Mesenchymal stem cell (in vitro differentiated cells and primary cell): ENCODE measurements at regions not wholly inside any gene's neighbourhood (a gene's known extent, or its start where the extent isn't known, plus 50 kb on each side); places are given as distances from the start of the nearest gene placed in this dataset.
A peak's percentile ranks its signal among the peaks of the same experiment; 100 is the strongest.

Source experiments
- DNase-seq: peaks from one replicate; pipeline ENCODE4 v3.0.0-alpha.2; 2013
- H2AFZ ChIP-seq: one replicate; pipeline ENCODE4 v1.6.1; 2013; ENCODE audit warnings: low read depth, mild to moderate bottlenecking, control low read depth, inconsistent platforms, low read length, moderate library complexity
- H2AK5ac ChIP-seq: 2 replicates; pipeline ENCODE4 v1.6.1; 2013; ENCODE audit warnings: low read length, moderate library complexity, mild to moderate bottlenecking, inconsistent platforms; ENCODE audit not compliant: severe bottlenecking
- H2BK120ac ChIP-seq: one replicate; pipeline ENCODE4 v1.6.1; 2013; ENCODE audit warnings: low read depth, mild to moderate bottlenecking, inconsistent platforms, low read length, moderate library complexity
- H2BK12ac ChIP-seq, 2 experiments: one replicate each; pipeline ENCODE4 v1.6.1; 2013; ENCODE audit warnings: inconsistent platforms in 2 of 2, low read length in 2 of 2, mild to moderate bottlenecking in 2 of 2, moderate library complexity in 2 of 2, control low read depth in 1 of 2
- H2BK15ac ChIP-seq: one replicate; pipeline ENCODE4 v1.6.1; 2013; ENCODE audit warnings: mild to moderate bottlenecking, low read depth, inconsistent platforms; ENCODE audit not compliant: poor library complexity, severe bottlenecking
- H2BK5ac ChIP-seq: 2 replicates; pipeline ENCODE4 v1.6.1; 2013; ENCODE audit warnings: low read depth, mild to moderate bottlenecking, low read length, control low read depth, inconsistent platforms; ENCODE audit not compliant: poor library complexity, severe bottlenecking
- H3K14ac ChIP-seq, 2 experiments: one replicate each; pipeline ENCODE4 v1.6.1; 2013; ENCODE audit warnings: inconsistent platforms in 2 of 2, low read length in 2 of 2, control low read depth in 1 of 2, mild to moderate bottlenecking in 1 of 2, moderate library complexity in 1 of 2
- H3K18ac ChIP-seq, 2 experiments: one replicate each; pipeline ENCODE4 v1.6.1; 2013; ENCODE audit warnings: inconsistent platforms in 2 of 2, low read length in 2 of 2, control low read depth in 1 of 2, low read depth in 1 of 2, mild to moderate bottlenecking in 1 of 2
- H3K23ac ChIP-seq, 2 experiments: one replicate each; pipeline ENCODE4 v1.6.1; 2013; ENCODE audit warnings: inconsistent platforms in 2 of 2, low read length in 2 of 2, mild to moderate bottlenecking in 2 of 2, moderate library complexity in 2 of 2, control low read depth in 1 of 2
- H3K27ac ChIP-seq: 2 replicates; pipeline ENCODE4 v1.5.1; 2013; ENCODE audit warnings: mild to moderate bottlenecking, moderate library complexity, low read length, control low read depth, inconsistent platforms; ENCODE audit not compliant: poor library complexity, severe bottlenecking
- H3K27me3 ChIP-seq, 2 experiments: 2 replicates each; pipeline versions ENCODE4 v1.6.1 to v1.7.0; 2013; ENCODE audit warnings: low read length in 2 of 2, mild to moderate bottlenecking in 2 of 2, moderate library complexity in 2 of 2, control low read depth in 1 of 2, inconsistent platforms in 1 of 2; ENCODE audit not compliant: control insufficient read depth in 1 of 2, insufficient read depth in 1 of 2
- H3K36me3 ChIP-seq, 2 experiments: 2 replicates each; pipeline versions ENCODE4 v1.6.1 to v1.7.0; 2013; ENCODE audit warnings: low read length in 2 of 2, control low read depth in 1 of 2, inconsistent platforms in 1 of 2, low read depth in 1 of 2, mild to moderate bottlenecking in 1 of 2; ENCODE audit not compliant: insufficient read depth in 2 of 2, control insufficient read depth in 1 of 2
- H3K4ac ChIP-seq, 2 experiments: one replicate each; pipeline ENCODE4 v1.6.1; 2013; ENCODE audit warnings: inconsistent platforms in 2 of 2, low read length in 2 of 2, mild to moderate bottlenecking in 2 of 2, moderate library complexity in 2 of 2, control low read depth in 1 of 2, low read depth in 1 of 2
- H3K4me1 ChIP-seq: 2 replicates; pipeline ENCODE4 v1.6.1; 2013; ENCODE audit warnings: low read depth, low read length, control low read depth; ENCODE audit not compliant: control insufficient read depth, insufficient read depth
- H3K4me2 ChIP-seq: 2 replicates; pipeline ENCODE4 v1.6.1; 2013; ENCODE audit warnings: low read length, mild to moderate bottlenecking, inconsistent platforms; ENCODE audit not compliant: poor library complexity, severe bottlenecking
- H3K4me3 ChIP-seq, 2 experiments: 2 replicates each; pipeline versions ENCODE4 v1.5.1 to v1.7.0; 2013; ENCODE audit warnings: low read length in 2 of 2, mild to moderate bottlenecking in 2 of 2, control low read depth in 1 of 2, low read depth in 1 of 2; ENCODE audit not compliant: insufficient read depth in 1 of 2
- H3K79me1 ChIP-seq: replicated peaks from 2 replicates; pipeline ENCODE4 v1.6.1; 2013; ENCODE audit warnings: mild to moderate bottlenecking, control low read depth, low read length, inconsistent platforms; ENCODE audit not compliant: poor library complexity, severe bottlenecking
- H3K9ac ChIP-seq: 2 replicates; pipeline ENCODE4 v1.7.0; 2013; ENCODE audit warnings: mild to moderate bottlenecking, low read length, moderate library complexity
- H3K9me3 ChIP-seq: 2 replicates; pipeline ENCODE4 v1.7.0; 2013; ENCODE audit warnings: mild to moderate bottlenecking, low read length; ENCODE audit not compliant: control insufficient read depth
- H4K8ac ChIP-seq: one replicate; pipeline ENCODE4 v1.6.1; 2013; ENCODE audit warnings: inconsistent platforms, mild to moderate bottlenecking, low read length, moderate library complexity
- H4K91ac ChIP-seq: one replicate; pipeline ENCODE4 v1.6.1; 2013; ENCODE audit warnings: mild to moderate bottlenecking, low read length, inconsistent platforms
- WGBS: methylation state at CpG from one replicate; pipeline ENCODE4 v1.1.7; 2013; ENCODE audit warnings: mixed read lengths; 5-methylcytosine and 5-hydroxymethylcytosine counted together

GRCh38 chr1:78331799-78332198 is 159.0 kb upstream of the PTGFR start:
- Histone ChIP-seq H3K4ac (no peak overlapping the region), H2BK5ac (no peak overlapping the region), H3K4me2 (no peak overlapping the region), H2BK12ac (no peak overlapping the region), H3K27me3 (no peaks in the 10 kb centered on the region), H2AK5ac (no peak overlapping the region), H3K9me3 (no peaks in the 10 kb centered on the region), H2BK120ac (no peak overlapping the region), H2AFZ (no peak overlapping the region), H3K18ac (no peak overlapping the region), H3K79me1 (no peaks in the 10 kb centered on the region), H3K23ac (no peak overlapping the region), H4K91ac (no peak overlapping the region), H2BK15ac (no peak overlapping the region), H3K14ac (no peak overlapping the region), H3K4me1 (no peaks in the 10 kb centered on the region), H3K4me3 (no peak overlapping the region), H4K8ac (no peak overlapping the region), H3K36me3 (no peaks in the 10 kb centered on the region), H3K27ac (no peak overlapping the region), H3K9ac (no peak overlapping the region)
- no peak for DNase-seq
- WGBS = 82% methylated on average over 1 of the region's 1 CpG

DNA sequence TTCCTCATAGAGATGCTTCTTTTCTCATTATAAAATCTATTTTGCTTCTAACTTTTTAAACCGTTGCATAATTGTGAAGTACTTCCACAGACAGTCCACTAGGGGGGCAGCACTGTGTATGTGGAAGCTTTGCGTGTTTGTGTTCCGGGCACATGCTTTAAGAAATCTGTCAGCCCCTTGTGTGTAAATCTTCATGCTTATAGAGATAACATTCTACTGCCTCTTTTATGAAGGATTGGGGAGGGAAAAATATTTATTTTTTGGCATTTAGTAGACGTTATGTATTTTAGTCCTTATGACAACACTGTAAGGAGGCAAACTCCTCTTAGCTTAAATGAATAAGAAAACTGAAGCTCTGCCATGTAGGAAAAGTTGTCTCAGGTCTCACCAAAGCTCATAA is 157.3 kb upstream of the PTGFR start:
- Histone ChIP-seq H3K9me3 (no peaks in the 10 kb centered on the region), H3K4me1 (no peaks in the 10 kb centered on the region), H4K8ac (no peak overlapping the region), H3K36me3 (no peaks in the 10 kb centered on the region), H2BK5ac (no peak overlapping the region), H3K4me2 (no peak overlapping the region), H3K23ac (no peak overlapping the region), H2BK15ac (no peak overlapping the region), H2BK12ac (no peak overlapping the region), H2AFZ (no peak overlapping the region), H4K91ac (no peak overlapping the region), H3K18ac (no peak overlapping the region), H2BK120ac (no peak overlapping the region), H3K4me3 (no peak overlapping the region), H3K4ac (no peak overlapping the region), H3K14ac (no peak overlapping the region), H3K79me1 (no peaks in the 10 kb centered on the region), H2AK5ac (no peak overlapping the region), H3K27ac (no peak overlapping the region), H3K27me3 (no peaks in the 10 kb centered on the region), H3K9ac (no peak overlapping the region)
- WGBS = 35% methylated on average over 4 of the region's 4 CpGs
- peak; percentile 34 for DNase-seq

- no peak overlapping the region for H2BK120ac ChIP-seq
- H4K91ac ChIP-seq = no peak overlapping the region
- no peak overlapping the region for H3K4me3 ChIP-seq
- no peak overlapping the region for H3K14ac ChIP-seq
- H3K9me3 ChIP-seq = no peaks in the 10 kb centered on the region
- H2AK5ac ChIP-seq = no peak overlapping the region
- no peak overlapping the region for H4K8ac ChIP-seq
- no peak overlapping the region for H2AFZ ChIP-seq
- H3K4me1 ChIP-seq = no peaks in the 10 kb centered on the region
- no peak overlapping the region for H3K27ac ChIP-seq
- H3K27me3 ChIP-seq = no peaks in the 10 kb centered on the region
- H3K18ac ChIP-seq = no peak overlapping the region
- WGBS = 65% methylated on average over 1 of the region's 2 CpGs
- no peak overlapping the region for H3K4me2 ChIP-seq
- H3K36me3 ChIP-seq = no peaks in the 10 kb centered on the region
- H3K4ac ChIP-seq = no peak overlapping the region
- H2BK12ac ChIP-seq = no peak overlapping the region
- DNase-seq = no peak
- no peak overlapping the region for H3K9ac ChIP-seq
- no peak overlapping the region for H2BK5ac ChIP-seq
- H2BK15ac ChIP-seq = no peak overlapping the region
- no peaks in the 10 kb centered on the region for H3K79me1 ChIP-seq
- no peak overlapping the region for H3K23ac ChIP-seq
These were observed 156.7 kb upstream of the PTGFR start for GRCh38 chr1:78334114-78334513.

DNA sequence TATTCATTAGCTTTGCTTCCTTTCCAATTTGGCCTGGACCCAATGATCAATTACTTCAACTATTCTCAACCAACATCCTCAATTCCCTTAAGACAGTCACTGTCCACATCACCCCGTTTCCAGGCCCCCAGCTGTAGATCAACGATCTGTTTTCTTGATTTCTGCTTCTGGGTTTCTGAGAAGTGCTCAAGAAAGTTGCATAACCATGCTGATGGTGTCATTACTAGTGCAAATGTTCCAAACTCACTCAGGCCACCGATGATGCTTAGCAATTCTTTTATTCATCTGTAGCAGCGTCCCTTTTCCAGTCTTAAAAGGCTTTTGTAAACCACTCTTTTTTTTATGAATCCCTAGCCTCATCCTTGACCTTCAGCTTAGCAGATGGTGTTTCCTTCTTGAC is 155.8 kb upstream of the PTGFR start:
- H2BK12ac ChIP-seq = no peak overlapping the region
- no peak overlapping the region for H3K4ac ChIP-seq
- peaks cover 2% of the 10 kb centered on the region for H3K4me1 ChIP-seq
- no peak overlapping the region for H3K23ac ChIP-seq
- no peak for DNase-seq
- no peaks in the 10 kb centered on the region for H3K36me3 ChIP-seq
- H2AFZ ChIP-seq = no peak overlapping the region
- H3K4me2 ChIP-seq = no peak overlapping the region
- no peak overlapping the region for H3K27ac ChIP-seq
- H2AK5ac ChIP-seq = no peak overlapping the region
- H3K79me1 ChIP-seq = no peaks in the 10 kb centered on the region
- no peaks in the 10 kb centered on the region for H3K9me3 ChIP-seq
- H4K91ac ChIP-seq = no peak overlapping the region
- no peaks in the 10 kb centered on the region for H3K27me3 ChIP-seq
- no peak overlapping the region for H3K18ac ChIP-seq
- H3K4me3 ChIP-seq = no peak overlapping the region
- H2BK5ac ChIP-seq = no peak overlapping the region
- no peak overlapping the region for H3K14ac ChIP-seq
- H3K9ac ChIP-seq = peak overlapping the region; percentile 64
- WGBS = 77% methylated on average over 3 of the region's 4 CpGs
- no peak overlapping the region for H2BK15ac ChIP-seq
- no peak overlapping the region for H2BK120ac ChIP-seq
- H4K8ac ChIP-seq = no peak overlapping the region
